ENCODE measurements at regions not wholly inside any gene's neighbourhood (a gene's known extent, or its start where the extent isn't known, plus 50 kb on each side); places are given as distances from the start of the nearest gene placed in this dataset.
"Not testable (repeated sequence)": the region's sequence is repeated elsewhere in the genome, so short reads cannot be mapped to it uniquely, and the experiment has no call there.

DNA sequence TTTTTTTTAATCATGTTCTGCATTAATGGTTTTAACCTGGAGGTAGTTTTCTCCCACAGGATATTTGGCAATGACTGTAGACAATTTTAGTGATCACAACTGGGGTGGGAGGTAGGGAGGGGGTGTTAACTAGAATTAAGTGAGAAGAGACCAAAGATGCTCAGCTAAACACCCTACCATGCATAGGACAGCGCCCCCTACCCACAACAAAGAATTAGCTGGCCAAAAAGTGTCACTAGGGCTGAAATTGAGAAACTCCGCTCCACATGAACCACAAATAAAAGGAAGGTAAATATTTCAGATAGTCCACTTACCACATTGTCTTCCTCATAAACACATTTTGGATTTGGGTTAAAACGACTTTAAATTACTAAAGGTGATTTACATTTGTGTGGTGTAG is 942.6 kb downstream of the SUCLG1 start:
- DNase-seq: no peak

DNA sequence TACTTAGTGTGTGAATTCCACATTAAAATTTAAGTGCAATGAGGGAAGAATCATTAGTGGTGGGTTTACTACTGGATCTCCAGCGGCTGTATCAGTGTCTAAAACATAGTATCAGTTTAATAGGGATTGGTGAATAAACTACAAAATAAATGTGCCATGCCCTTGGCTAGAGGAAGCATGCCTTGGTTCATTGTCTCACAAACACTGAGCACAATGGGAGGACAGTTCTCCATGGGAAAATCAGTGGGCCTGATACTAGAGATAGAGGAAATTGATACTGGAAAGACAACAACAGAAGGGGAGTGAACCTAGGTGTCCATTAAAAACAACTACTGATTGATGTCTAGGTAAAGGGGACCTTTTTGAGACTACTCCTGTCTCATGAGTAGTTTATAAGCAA is 971.6 kb downstream of the SUCLG1 start:
- no peak for DNase-seq

DNA sequence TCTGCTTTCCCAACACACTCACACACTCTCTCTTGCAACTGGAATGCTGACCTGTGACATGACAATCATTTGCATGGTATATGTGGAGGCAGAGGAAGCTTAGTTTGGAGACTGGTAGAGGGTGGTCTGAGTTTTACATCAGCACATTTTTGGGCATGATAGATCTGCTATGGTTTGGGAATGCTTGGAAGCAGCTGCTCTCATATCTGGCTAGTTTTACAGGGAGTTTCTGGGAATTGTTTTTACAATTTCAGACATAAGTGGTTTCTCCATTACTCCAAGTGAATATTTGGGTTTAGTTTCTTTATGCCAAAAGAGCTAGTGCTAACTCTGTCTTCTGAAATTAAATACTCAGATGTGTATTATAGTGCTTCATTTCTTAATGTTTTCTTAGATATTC is 977.6 kb downstream of the SUCLG1 start:
- no peak for DNase-seq

DNA sequence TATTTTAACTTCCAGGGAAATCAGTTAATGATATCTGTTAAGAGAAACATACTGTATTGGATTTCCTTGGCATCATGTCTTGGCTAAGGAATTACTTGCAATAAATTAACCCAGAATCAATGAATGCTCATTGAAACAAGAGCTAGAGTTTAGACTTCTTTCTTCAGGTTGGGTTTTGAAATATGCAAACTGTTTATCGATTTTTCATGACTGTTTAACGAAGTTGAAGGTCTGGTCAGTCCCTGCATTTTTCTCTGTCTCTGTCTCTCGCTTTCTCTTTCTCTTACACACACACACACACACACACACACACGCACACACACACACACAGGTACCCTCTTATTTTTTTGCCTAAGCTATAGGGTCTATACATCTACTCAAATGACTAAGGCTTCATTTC is 981.0 kb downstream of the SUCLG1 start:
- DNase-seq: no peak

DNA sequence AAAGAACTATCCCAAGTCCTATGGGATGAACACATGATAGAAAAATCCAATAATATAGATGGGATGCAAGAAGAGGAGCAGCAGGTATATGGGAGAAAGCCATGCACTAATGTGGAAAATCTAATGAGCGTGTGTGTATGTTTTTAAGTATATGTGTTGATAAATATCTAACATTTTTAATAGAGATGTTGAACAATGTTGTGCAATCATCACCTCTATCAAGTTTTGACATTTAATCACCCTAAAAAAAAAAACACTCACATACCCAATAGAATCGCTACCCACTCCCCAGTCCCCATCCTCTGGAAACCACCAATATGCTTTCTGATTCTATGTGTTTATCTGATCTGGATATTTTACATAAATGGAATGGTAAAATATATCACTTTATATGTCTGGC is 983.7 kb downstream of the SUCLG1 start:
- no peak for DNase-seq

DNA sequence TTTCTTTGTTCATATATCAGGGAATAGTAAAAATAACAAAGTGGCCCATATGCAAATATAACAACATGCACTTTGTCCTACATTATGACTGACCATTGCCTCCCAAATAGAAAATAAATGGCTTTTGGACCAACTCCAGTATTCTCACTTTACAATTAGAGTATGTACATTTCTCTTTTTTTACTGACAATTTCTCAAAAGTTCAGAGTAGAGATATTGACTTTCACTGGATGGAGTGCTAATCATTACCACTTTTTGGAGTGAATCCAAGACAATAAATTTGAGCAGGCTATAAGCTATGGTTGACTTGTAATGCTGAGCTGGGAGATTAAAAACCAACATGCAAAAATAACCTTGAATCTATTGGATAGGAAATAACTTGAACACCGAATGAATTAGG is 987.4 kb downstream of the SUCLG1 start:
- peak; percentile 68 for DNase-seq

DNA sequence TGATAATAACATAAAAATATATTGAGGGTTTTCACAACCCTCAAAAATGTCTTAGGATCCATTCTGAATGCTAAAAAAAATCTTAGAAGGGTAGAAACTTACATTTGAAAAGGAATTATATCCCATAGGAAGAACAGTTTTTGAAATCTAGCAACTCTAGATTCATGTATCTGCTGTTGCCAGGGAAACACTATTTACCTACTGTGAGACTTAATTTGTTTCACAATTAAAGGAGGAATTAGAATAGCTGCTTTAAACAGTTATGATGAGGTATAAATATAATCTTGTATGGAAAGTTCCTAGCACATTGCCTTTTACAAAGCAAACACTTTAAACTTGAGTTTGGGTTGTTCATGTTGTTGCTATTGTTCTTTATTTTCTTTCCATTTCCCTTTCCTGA is 988.2 kb downstream of the SUCLG1 start:
- DNase-seq: no peak

DNA sequence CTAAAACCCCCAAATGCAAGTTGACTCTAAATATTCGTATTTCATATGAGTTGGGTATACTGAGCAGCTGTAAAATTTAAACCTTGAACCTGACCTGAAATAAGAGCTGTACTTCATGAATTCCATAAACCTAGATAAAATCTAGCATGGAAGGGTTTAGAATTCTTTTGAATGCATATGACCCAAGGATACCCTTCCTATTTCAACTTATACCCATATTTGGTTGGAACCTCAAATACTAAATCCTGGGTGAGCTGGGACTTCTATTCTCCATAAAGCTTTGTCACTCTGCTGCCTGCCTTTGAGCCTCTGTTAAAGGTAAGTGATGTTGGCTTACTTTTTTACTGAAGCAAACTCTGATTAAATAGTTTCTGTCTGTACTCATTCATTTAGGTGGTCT is 994.6 kb downstream of the SUCLG1 start:
- no peak for DNase-seq

DNA sequence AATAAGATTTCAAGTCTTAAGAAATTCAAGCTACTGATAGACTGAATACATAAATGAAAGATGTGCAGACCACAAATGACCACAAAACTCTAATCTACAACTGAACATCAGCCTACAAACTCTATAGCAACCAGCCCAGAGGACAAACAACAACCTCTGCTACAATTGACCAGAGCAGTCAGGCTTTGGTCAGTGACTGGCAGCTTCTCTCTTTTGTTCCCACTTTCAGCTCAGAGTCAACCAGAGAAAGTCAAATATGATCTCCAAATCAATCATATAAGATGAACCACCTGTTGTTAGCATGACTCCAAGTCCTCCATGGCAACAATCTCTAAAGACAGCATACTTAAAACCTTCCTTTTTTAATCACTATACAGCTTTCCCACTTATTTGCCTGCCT is 996.2 kb downstream of the SUCLG1 start:
- no peak for DNase-seq

DNA sequence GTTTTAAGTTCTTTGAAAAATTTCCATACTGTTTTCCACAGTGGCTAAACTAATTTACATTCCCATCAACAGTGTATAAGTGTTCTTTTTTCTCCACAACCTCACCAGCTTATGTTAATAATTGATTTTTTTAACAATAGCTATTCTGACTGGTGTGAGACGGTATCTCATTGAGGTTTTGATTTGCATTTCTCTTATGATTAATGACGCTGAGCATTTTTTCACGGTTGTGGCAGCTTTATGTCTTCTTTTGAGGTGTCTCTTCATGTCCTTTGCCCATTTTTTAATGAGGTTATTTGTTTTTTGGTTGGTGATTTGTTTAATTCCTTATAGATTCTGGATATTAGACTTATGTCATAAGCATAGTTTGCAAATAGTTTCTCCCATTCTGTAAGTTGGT is 997.9 kb downstream of the SUCLG1 start:
- no peak for DNase-seq

DNA sequence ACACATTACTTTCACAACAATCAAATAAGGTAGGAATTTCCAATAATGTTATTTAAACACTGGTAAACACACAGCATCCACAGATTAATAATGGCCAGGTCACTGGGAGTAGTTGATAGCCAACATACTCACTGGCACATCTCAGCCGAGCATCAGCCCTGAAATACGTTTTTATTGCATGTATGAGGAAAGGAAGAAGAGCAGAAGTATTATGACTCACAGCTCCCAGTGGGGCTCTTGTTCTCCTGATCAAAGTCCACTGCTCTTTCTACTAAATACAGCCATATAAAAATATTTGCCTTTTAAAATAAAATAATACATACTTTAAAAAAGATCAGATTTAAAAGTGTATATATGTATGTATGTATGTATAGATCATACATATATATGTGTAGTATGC is 999.6 kb downstream of the SUCLG1 start:
- DNase-seq: no peak

DNA sequence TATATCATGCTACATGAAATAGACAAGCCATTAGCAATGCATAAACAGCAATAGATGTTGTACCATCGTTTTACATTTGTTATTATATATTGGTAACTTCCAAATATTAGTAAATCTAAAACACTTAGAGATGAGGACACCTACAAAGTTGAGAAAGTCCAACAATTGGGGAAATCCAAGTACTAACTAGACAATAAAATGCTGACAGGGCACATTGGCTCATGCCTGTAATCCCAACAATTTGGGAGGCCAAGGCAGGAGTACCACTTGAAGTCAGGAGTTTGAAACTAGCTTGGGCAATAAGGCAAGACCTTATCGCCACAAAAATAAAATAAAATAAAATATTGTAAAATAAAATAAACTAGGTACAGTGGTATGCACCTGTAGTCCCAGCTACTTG is 1023.1 kb downstream of the SUCLG1 start:
- DNase-seq: no peak

DNA sequence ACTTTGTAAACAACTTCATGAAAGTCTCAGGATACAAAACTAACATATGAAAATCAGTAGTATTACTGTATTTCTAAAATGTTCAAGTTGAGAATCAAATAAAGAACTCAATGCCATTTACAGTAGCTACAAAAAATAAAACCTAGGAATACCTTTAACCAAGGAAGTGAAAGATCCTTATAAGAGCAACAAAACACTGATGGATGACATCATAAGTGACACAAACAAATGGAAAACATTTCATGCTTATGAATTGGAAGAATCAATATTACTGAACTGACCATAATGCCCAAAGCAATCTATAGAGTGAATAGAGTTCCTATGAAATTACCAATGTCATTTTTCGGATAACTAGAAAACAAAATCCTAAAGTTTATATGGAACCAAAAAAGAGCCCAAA is 1038.1 kb downstream of the SUCLG1 start:
- no peak for DNase-seq

DNA sequence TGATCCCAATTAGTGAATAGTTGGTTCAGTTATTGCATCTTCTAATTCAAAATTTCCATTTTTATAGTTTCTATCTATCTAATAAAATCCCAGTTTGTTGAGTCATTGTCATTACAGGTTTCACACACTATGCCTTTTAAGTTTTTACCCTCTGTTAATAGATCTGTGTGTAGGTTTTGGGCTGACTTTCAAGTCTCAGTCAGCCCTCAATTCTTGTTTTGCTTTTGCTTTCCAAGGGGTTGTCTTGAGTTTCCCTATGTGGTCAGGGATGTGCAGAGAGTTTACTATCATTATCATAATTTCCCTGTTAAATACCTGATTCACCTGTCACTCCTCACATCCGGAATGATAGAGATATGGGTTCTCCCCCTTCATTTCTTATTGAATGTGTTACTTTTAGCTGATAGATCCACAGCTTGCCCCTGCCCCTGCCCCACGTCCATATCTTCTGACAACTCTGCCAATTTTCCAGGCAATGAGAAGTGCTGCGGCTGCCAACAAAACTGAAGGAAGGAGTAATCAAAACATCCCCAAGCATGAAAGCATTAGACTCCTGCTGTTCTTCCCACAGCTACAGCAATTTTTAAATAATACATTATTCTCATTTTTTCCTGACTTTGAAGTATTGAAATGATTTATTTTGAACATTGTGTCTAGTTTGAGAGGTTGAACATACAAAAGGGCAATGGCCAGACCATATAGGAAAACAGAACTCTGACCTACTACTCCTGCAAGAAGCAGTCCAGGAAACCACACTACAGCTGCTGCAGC is 1064.8 kb downstream of the SUCLG1 start:
- no peak for DNase-seq

DNA sequence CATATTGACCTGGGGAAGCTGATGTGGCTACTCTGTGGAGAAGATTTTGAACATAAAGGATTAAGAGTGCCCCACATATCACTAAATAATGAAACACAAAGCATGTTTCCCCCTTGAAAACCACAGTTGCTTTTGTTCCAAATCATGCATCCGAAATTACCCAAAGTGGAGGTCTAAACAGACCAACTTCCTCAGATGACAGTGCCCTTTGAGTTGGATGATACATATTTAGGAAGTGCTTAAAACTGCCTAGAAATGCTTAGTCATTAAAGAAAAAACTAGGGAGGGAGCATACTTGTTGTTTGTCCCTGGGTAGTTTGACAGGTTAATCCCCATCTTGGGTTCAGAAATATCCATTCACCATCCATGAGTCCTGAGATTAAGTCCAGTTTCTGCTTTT is 1070.3 kb downstream of the SUCLG1 start:
- DNase-seq: no peak

DNA sequence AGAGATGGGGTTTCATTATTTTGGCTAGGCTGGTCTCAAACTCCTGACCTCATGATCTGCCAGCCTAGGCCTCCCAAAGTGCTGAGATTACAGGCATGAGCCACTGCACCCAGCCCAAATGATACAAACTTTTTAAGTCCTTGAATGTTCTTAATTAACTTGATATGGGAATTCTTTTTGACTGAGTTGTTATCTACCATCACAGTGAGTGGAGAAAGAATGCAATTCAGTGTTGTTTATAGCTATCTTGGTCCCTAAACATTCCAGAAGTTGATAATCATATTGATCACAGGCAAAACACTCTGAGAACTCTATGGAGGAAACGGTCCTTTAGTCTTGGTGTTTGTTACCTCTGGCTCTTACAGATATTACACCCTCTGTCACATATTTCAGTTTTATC is 1072.5 kb downstream of the SUCLG1 start:
- no peak for DNase-seq

DNA sequence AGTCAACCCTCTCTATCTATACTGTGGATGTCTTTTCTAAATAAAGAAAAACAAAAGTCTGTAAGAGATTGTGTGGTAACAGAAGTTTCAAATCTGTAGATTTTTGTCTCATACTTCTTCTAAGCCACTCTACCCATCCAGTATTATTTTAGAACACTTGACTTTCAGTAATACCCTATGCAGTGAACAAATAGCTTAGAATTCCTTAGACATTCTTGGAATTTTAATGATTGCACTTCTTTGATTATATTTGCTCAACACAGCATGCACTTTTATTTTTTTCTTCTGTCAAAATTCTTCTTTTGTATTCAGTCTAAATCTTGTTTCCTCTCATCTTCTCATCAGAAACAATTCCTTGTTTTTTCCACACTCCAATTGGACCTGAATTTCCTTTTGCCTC is 1080.2 kb downstream of the SUCLG1 start:
- DNase-seq: no peak

DNA sequence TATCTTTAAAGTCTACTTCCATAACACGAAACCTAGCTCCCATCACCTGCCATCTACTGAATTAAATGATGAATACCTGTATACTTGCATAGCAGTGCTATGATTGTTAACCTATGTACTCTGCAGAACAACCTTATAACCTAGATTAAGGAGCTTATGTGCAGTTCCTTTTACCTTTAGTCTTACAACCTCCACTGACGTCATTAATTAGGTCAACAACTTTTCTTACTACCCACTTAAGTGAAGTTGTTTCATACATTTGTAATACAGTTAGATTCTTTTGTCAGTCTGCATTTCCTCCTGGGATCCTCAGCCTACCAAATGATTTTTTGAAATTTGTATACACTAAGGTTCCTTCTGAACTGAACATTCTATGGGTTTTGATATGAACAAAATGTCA is 1082.3 kb downstream of the SUCLG1 start:
- DNase-seq: no peak

DNA sequence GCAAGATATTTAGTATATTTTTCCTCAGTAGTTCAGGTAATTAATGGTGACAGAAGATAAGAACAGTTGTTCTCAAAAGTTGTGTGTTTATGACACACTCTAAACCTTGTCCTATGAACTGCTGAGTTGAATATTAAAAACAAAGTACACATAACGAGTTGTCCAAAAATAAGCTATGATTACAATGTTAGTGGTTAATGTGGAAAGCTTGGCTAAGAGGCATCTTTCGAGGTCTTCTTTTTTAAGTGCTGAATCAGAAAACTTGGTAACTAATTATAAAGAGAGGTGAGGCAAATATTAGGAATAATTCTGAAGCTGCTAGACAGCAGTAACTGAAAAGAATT is 1088.7 kb downstream of the SUCLG1 start:
- no peak for DNase-seq

DNA sequence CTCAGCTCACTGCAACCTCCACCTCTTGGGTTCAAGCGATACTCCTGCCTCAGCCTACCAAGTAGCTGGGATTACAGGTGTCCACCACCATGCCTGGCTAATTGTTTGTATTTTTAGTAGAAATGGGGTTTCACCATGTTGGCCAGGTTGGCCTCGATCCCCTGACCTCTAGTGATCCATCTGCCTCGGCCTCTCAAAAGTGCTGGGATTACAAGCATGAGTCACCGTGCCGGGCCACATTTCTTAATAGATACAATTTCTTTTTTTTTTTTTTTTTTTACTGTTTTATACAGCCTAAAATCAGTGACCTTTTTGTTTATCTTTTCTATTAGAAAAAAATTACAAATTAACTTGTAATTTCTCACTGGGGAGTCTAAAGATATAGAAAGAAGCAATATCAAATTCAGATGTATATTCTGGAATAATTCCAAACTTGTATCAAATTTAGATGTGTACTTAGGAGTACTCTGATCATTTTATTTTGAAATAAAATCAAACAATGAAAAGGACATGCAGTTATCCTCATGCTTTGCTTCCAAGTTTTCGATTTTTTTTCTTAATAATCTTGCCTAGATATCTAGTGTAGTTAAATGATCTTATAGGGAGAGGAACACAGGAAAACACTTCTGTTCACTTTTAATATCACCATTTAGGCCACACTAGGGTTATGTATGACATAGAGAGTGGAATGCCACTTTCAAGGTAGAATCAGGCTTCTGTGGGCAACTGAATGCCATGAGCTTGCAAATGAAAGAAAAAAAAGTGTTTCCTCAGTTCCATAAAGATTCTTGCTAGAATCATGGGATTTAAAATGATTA is 1089.3 kb downstream of the SUCLG1 start:
- no peak for DNase-seq

DNA sequence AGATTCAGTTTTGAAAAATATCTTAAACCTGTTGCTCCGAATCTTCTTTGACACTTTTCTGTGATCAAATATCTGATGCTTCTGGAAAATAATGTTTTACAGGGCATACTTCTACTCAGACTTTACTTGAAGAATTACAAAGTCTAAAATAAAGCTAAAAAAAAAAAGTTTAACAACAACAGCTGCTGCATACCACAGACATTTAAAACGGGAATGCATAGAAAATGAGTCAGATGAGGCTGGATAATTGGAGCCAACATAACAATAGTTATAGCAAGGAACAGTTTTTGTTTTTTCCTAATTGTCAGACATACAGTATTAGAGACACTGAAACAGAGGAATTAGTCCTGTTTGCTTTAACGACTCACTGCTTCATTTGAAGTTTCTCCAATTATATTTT is 1090.2 kb downstream of the SUCLG1 start:
- no peak for DNase-seq

DNA sequence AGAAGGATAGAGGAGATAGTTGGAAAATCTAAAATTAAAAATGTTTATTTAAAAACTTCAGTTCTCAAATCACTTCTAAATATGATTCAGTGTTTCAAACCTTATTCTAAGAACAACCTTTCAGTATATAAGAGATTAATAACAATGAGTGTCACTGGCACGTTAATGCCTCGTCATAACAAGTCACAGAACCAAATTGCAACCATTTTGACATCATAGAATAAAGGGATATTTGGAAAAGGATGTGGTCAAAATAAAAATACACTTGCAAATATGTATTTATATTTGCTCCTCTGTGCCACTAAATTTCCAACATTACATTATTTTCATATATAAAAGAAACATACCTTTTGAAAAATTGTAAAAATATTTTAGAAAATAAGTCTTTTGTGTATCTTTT is 1090.6 kb downstream of the SUCLG1 start:
- no peak for DNase-seq

DNA sequence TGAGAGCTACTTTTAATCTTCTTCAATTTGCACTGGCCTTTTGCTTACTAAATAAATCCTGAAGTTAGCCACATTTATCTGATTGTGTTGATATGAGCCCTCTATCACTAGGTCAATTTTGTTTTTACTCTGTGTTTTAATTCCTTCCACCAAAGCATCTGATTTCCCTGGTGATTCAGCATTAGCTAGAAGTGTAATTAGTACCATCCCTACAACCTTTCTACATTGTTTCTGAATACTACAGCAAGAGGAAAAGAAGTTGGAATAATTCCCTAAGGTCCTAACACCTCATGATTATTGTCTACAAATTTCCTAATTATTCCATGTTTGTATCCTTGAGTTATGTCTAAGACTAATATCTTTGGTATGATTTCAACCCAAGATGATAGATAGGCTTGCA is 1093.6 kb downstream of the SUCLG1 start:
- no peak for DNase-seq

DNA sequence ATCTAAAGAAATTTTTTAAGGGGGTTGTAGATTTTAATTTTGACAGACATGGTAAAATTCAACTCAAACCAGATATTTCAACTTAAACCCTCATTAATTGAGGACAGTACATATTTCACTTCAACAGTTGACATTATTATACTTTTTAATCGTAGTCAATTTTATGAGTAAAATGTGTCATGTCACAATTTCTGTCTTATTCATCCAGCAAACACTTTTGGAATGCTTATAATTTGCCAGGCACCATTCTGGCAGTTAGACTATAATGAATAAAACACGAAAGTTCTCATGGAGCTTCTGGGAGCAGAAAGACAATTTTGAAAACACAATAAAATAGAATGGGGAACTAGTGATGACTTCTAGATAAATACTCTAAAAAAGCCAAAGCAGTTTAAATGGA is 1094.8 kb downstream of the SUCLG1 start:
- no peak for DNase-seq

DNA sequence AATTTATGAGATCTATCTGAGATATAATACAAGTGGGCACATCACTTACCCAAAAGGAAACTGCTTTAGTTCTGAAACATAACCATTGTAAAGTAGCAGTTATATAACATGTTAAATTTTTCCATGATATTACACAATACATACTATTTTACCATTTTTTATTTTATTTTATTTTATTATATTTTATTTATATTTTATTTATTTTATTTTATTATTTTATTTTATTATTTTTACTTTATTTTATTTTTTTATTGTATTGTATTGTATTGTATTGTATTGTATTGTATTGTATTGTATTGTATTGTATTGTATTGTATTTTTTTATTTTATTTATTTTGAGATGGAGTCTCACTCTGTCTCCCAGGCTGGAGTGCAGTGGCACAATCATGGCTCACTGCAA is 1095.9 kb downstream of the SUCLG1 start:
- not testable (repeated sequence) for DNase-seq

Data from NCI-H1092 (cell line).